ENCODE measurements at regions not wholly inside any gene's neighbourhood (a gene's known extent, or its start where the extent isn't known, plus 50 kb on each side); places are given as distances from the start of the nearest gene placed in this dataset.

- no peak for DNase-seq
Observed at GRCh38 chr15:73001840-73002239, 50.4 kb upstream of the NEO1 start.

- no peak for DNase-seq
Observed at GRCh38 chr15:73000293-73000692, 52.0 kb upstream of the NEO1 start.

GRCh38 chr15:72999586-72999985 is 52.7 kb upstream of the NEO1 start:
- DNase-seq, result no peak

- DNase-seq, result no peak
Observed at GRCh38 chr15:72998681-72999466, 53.4 kb upstream of the NEO1 start.

GRCh38 chr15:72998226-72998625 is 54.0 kb upstream of the NEO1 start:
- no peak for DNase-seq

GRCh38 chr15:72995849-72996248 is 56.4 kb upstream of the NEO1 start:
- no peak for DNase-seq

- DNase-seq, result no peak
Observed at GRCh38 chr15:72994534-72995177, 57.6 kb upstream of the NEO1 start.

GRCh38 chr15:72992841-72993252 is 59.4 kb upstream of the NEO1 start:
- no peak for DNase-seq

- DNase-seq, result no peak
Observed at GRCh38 chr15:72991026-72991425, 61.2 kb upstream of the NEO1 start.

- DNase-seq, result no peak
Observed at GRCh38 chr15:72983801-72984545, 68.3 kb upstream of the NEO1 start.

- DNase-seq, result no peak
Observed at GRCh38 chr15:72982714-72983113, 69.5 kb upstream of the NEO1 start.

- no peak for DNase-seq
Observed at GRCh38 chr15:72980661-72981060, 71.6 kb upstream of the NEO1 start.

- no peak for DNase-seq
Observed at GRCh38 chr15:72979791-72980190, 72.5 kb upstream of the NEO1 start.

- DNase-seq, result no peak
Observed at GRCh38 chr15:72979308-72979707, 73.0 kb upstream of the NEO1 start.

- DNase-seq, result no peak
Observed at GRCh38 chr15:72978223-72978622, 74.0 kb upstream of the NEO1 start.

GRCh38 chr15:72972362-72972761 is 79.9 kb upstream of the NEO1 start:
- no peak for DNase-seq

- DNase-seq, result no peak
Observed at GRCh38 chr15:72971766-72972165, 80.5 kb upstream of the NEO1 start.

GRCh38 chr15:72970933-72971760 is 81.1 kb upstream of the NEO1 start:
- DNase-seq, result no peak

- no peak for DNase-seq
Observed at GRCh38 chr15:72968531-72968922, 83.7 kb upstream of the NEO1 start.

- DNase-seq, result no peak
Observed at GRCh38 chr15:72967811-72968530, 84.3 kb upstream of the NEO1 start.

GRCh38 chr15:72967397-72967796 is 84.9 kb upstream of the NEO1 start:
- DNase-seq, result no peak

- DNase-seq, result no peak
Observed at GRCh38 chr15:72966641-72967040, 85.6 kb upstream of the NEO1 start.
